ENCODE measurements at regions not wholly inside any gene's neighbourhood (a gene's known extent, or its start where the extent isn't known, plus 50 kb on each side); places are given as distances from the start of the nearest gene placed in this dataset.

GRCh38 chr2:138255670-138256069 is 245.9 kb upstream of the SPOPL start:
- DNase-seq (ENCODE audit: low spot score in 2 of 2): no peak
- intact Hi-C loops (cut with DNase I; ENCODE audit: low total_unique reads): no loop called here
- 97 to 98% methylated on average over 1 of the region's 1 CpG for WGBS, 2 donors
- TF ChIP-seq POLR2A (IDR thresholded peaks at IDR 0.05) (no peak), CTCF (IDR thresholded peaks at IDR 0.05) (no peak)
- H3K4me3 ChIP-seq (ENCODE audit: low read depth, poor library complexity, severe bottlenecking): no peak overlapping the region

- DNase-seq (ENCODE audit: low spot score in 2 of 2): no peak
- WGBS, 2 donors: 66 to 82% methylated on average over 4 of the region's 4 CpGs
- intact Hi-C loops (cut with DNase I; ENCODE audit: low total_unique reads): no loop called here
Observed at GRCh38 chr2:138267161-138267901, 234.2 kb upstream of the SPOPL start.

GRCh38 chr2:138267902-138268254 is 233.7 kb upstream of the SPOPL start:
- no peak overlapping the region for H3K4me3 ChIP-seq (ENCODE audit: low read depth, poor library complexity, severe bottlenecking)
- TF ChIP-seq POLR2A (IDR thresholded peaks at IDR 0.05) (no peak), CTCF (IDR thresholded peaks at IDR 0.05) (no peak)
- no peak for DNase-seq (ENCODE audit: low spot score in 2 of 2)
- intact Hi-C loops (cut with DNase I; ENCODE audit: low total_unique reads): no loop called here

More at GRCh38 chr2:138267161-138267901, 234.2 kb upstream of the SPOPL start:
- TF ChIP-seq POLR2A (IDR thresholded peaks at IDR 0.05) (no peak), CTCF (IDR thresholded peaks at IDR 0.05) (no peak)
- no peak overlapping the region for H3K4me3 ChIP-seq (ENCODE audit: low read depth, poor library complexity, severe bottlenecking)

- H3K4me3 ChIP-seq (ENCODE audit: low read depth, poor library complexity, severe bottlenecking): no peak overlapping the region
- TF ChIP-seq POLR2A (IDR thresholded peaks at IDR 0.05) (no peak), CTCF (IDR thresholded peaks at IDR 0.05) (no peak)
- intact Hi-C loops (cut with DNase I; ENCODE audit: low total_unique reads): no loop called here
- no peak for DNase-seq (ENCODE audit: low spot score in 2 of 2)
- WGBS, 2 donors: 44 to 74% methylated on average over 1 of the region's 1 CpG
Observed at GRCh38 chr2:138269765-138270164, 231.8 kb upstream of the SPOPL start.

- WGBS, 2 donors: 71 to 78% methylated on average over 7 of the region's 7 CpGs
- TF ChIP-seq CTCF (IDR thresholded peaks at IDR 0.05): no peak
- no peak for TF ChIP-seq POLR2A (IDR thresholded peaks at IDR 0.05)
- intact Hi-C loops (cut with DNase I; ENCODE audit: low total_unique reads): no loop called here
Observed at GRCh38 chr2:138271467-138271866, 230.1 kb upstream of the SPOPL start.

More at GRCh38 chr2:138271467-138271866, 230.1 kb upstream of the SPOPL start:
- DNase-seq (ENCODE audit: low spot score in 2 of 2): no peak
- H3K4me3 ChIP-seq (ENCODE audit: low read depth, poor library complexity, severe bottlenecking): no peak overlapping the region

All from lower leg skin (tissue), 4 donors.